OCI-LY3 (cell line): ENCODE measurements at regions not wholly inside any gene's neighbourhood (a gene's known extent, or its start where the extent isn't known, plus 50 kb on each side); places are given as distances from the start of the nearest gene placed in this dataset.

ENCODE experiments used
- EZH2phosphoT487 ChIP-seq: fragments of 200-600 bp; shearing (Covaris generic); IDR thresholded peaks from 2 replicates; pipeline ENCODE4 v1.6.1; 2018; ENCODE audit warnings: antibody characterized with exemption, mixed run types, low read depth
- TF ChIP-seq, protein P1 (sequence below): fragments of 200-600, 300-600 bp; sonication (generic); IDR thresholded peaks from 2 replicates; pipeline ENCODE4 v1.5.1; 2014; ENCODE audit warnings: antibody characterized with exemption, low read length, low read depth

DNA sequence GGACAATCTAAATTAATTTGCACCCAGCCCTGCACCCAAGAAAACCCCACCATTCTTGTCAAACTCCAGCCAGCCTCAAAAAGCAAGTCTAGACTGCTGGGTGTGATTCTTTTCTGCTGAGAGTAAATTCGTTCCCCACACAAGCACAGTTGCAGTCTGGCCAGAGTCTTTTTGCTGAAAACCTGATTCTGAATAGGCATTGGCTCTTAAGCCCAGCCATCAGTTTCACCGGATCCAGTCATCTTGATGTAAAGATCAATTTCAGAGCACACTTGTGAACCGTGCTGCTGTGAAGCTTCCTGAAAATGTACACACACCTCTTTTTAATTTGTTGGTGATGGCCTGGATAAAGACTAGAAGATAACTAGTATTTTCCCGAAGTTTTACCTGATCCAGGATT, 159.4 kb upstream of the GGTLC1 start:
- TF ChIP-seq, protein P1, sequence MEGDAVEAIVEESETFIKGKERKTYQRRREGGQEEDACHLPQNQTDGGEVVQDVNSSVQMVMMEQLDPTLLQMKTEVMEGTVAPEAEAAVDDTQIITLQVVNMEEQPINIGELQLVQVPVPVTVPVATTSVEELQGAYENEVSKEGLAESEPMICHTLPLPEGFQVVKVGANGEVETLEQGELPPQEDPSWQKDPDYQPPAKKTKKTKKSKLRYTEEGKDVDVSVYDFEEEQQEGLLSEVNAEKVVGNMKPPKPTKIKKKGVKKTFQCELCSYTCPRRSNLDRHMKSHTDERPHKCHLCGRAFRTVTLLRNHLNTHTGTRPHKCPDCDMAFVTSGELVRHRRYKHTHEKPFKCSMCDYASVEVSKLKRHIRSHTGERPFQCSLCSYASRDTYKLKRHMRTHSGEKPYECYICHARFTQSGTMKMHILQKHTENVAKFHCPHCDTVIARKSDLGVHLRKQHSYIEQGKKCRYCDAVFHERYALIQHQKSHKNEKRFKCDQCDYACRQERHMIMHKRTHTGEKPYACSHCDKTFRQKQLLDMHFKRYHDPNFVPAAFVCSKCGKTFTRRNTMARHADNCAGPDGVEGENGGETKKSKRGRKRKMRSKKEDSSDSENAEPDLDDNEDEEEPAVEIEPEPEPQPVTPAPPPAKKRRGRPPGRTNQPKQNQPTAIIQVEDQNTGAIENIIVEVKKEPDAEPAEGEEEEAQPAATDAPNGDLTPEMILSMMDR, result no peak
- TF ChIP-seq EZH2phosphoT487, result no peak
